GM12891 (cell line): ENCODE measurements at regions not wholly inside any gene's neighbourhood (a gene's known extent, or its start where the extent isn't known, plus 50 kb on each side); places are given as distances from the start of the nearest gene placed in this dataset.

ENCODE experiments used
- POLR2A ChIP-seq: IDR thresholded peaks from 2 replicates; pipeline ENCODE4 v1.6.1; 2011; ENCODE audit warnings: low read depth, low read length, control low read depth
- POLR2AphosphoS5 ChIP-seq: IDR thresholded peaks from 2 replicates; pipeline ENCODE4 v1.6.1; 2011; ENCODE audit warnings: low read depth, low read length, control low read depth
- SPI1 ChIP-seq: IDR thresholded peaks from 2 replicates; pipeline ENCODE4 v1.6.1; 2011; ENCODE audit warnings: low read depth, low read length, control low read depth
- TAF1 ChIP-seq: IDR thresholded peaks from 2 replicates; pipeline ENCODE4 v1.6.1; 2011; ENCODE audit warnings: low read depth, low read length, control low read depth

DNA sequence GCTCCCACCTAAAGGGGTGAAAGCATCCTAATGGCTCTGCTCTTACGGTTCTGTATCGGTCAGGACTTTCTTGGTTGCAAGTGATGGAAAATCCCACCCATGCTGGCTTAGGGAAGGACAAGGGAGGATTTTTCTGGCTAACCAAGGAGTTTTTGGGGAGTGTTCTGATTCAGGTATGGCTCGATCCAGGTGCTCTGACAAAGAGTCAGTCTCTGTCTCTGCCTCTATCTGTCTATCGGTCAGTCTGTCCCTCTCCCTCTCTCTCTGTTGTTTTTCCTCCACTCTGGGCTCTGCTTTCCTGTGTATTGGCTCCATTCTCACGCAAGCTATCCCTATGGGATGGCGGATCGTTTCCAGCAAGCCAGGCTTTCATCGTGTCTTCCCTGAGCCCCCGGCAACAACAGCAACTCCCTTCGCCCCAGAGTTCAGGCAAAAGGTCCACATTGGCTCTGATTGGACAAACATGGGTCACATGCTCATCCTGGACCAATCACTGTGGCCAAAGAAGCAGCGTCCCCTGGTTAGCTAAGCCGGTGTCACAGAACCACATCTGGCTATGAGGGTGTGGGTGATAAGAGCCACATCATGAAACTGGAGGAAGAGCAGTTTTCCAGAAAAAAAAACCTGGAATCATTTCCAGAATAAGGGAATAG, 160.3 kb downstream of the BMP7 start:
- TF ChIP-seq POLR2A (no peak), POLR2AphosphoS5 (no peak), TAF1 (no peak), SPI1 (no peak)
